ENCODE measurements at regions not wholly inside any gene's neighbourhood (a gene's known extent, or its start where the extent isn't known, plus 50 kb on each side); places are given as distances from the start of the nearest gene placed in this dataset.

DNA sequence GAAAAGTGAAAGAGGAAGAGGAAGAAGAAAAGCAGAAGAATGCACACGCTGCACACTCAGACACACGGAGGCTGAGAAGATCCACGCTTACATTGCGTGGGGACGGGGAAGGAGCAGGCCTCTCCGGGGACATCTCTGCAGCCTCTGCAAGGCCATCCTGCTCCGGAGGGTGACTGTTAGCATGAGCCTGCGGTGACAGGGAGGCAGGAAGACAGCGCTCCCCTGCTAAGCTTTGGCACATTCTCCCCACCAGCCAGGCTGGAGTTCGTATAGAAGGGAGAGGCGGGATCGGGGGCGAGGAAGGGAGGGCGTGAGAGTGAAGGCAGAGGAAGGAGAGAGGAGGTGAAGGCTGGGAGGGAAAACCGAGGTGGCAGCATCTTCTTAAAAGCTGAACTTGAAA, 366.0 kb upstream of the SHH start:
- peak; percentile 30 for DNase-seq (ENCODE audit: low spot score)

DNA sequence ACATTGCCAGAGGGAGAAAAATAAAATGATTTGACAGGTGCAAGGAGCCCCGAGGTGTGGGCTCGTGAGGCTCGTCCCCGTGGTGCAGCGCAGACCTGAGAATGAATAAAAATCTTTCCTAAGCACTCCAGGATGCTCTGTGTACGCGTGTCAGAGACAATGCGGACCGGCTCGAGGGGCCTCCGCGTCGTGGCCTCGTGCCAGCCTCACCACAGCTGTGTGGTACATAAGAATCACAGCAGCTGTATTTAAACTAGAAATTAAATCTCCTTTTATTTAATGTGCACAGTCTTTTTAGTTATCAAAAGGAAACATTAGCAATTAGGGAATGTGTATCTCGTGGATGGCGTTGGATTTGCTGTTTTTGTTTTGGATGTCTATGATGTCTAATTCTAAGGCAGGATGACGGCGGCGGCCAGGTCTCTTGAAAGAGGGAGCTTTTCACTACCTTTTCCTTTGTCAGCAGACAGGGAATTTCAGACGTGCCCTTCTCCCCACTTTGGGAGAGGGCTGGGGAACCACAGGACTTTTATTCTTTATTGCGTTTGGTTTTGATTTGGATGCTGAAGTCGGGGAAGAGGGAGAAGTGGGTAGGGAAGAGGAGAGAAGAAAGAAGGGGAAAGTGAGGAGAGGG, 365.3 kb upstream of the SHH start:
- DNase-seq (ENCODE audit: low spot score), result no peak

DNA sequence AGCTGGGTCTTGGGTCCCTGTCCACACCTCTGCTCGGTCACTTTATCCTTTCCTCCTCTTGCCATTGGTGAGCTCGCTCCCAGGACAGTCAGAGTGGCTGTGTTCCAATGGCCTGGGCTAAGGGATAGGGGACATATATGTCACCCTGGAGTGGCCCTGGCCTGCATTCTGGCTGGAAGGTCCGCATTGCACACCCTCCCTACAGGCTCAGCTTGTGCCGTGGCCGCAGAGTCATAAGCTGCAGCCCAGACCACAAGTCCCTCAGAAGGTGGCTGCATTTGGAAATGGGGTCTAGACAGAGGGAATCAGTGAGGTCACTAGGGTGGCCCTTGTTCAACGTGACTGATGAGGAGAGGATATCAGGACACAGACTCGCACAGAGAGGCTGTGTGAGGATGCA, 363.8 kb upstream of the SHH start:
- DNase-seq (ENCODE audit: low spot score), result no peak

- DNase-seq (ENCODE audit: low spot score), result no peak
Measured at GRCh38 chr7:156175003-156175402, 362.7 kb upstream of the SHH start.

GRCh38 chr7:156174428-156174827, 362.2 kb upstream of the SHH start:
- no peak for DNase-seq (ENCODE audit: low spot score)

GRCh38 chr7:156173748-156174353, 361.6 kb upstream of the SHH start:
- DNase-seq (ENCODE audit: low spot score), result no peak

DNA sequence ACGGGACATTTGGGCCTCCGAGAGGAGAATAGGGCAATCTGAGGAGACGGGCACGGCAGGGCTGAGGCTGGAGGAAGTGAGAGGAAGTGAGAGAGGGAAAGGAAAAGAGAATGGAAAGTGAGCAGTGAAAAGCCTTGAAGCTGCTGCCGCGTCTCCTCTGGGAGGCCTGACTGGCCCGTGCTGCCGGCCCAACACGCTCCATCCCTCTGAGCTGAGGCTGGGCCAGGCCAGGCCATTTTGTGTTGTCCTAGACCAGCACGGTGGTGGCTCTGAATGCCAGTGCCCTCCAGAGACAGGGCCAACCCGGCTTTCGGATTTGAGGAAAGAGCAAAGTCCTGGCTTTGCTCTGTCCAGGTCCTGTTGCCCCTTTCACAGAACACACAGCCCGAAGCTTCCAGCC, 361.1 kb upstream of the SHH start:
- no peak for DNase-seq (ENCODE audit: low spot score)

DNA sequence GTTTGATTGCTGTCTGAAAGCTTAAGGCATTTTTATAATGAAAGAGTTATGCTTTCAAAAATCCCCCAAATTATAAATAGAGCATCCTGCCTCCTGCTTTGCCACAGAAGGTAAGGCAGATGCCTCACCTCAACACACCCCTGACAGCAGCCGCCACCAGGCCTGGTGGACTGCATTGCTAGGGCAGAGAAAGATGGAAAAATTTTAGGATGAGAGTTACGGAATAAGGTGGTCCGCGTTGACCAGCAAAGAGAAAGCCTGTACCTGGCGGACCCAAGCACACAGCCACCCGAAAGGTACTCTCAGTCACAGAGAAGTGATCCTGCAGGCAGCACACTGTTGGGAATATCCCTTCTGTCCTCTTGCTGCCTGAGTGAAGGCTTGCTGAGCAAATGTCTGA, 360.4 kb upstream of the SHH start:
- no peak for DNase-seq (ENCODE audit: low spot score)

DNA sequence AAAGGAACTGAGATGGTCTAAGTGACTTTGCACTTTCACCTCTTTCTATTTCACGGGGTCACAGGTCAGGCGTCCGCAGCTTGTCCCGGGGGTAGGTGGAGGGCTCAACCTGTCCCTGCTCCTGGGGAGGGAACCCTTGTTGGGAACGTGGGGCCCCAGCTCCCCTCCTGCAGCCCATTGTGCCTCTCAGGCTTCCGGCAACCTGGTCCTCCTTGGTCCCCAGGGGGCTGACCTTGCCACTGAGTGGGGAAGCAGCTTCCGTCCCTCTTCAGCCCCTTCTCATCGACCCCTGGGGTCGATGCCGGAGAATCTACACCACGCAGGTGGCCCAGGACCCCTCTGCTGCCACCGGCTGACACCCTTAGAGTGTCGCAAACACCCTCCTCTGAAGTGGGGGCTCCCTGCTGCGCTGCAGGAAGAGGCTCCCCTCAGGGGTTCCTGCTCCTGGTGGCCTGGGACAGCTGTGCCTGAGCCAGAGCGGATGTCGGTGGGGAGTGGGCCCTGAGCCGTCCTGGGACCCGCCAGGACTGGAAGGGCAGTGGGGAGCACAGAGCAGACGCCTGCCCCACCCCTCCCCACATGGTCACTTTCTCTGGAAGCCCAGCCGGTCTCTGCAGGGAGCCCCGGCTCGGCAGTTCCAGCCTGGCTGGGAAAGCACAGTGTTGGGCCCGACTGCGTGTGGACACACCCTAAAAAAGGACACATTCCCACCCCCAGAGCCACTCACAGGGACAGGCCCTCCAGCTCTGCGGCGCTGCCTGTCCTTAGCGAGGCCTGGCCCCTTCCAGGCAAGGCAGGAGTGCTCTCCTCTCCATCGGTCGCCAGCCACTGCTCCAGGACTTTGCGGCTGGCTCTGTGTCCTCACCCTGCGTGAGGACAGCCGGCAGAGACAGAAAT, 357.5 kb upstream of the SHH start:
- no peak for DNase-seq (ENCODE audit: low spot score)

DNA sequence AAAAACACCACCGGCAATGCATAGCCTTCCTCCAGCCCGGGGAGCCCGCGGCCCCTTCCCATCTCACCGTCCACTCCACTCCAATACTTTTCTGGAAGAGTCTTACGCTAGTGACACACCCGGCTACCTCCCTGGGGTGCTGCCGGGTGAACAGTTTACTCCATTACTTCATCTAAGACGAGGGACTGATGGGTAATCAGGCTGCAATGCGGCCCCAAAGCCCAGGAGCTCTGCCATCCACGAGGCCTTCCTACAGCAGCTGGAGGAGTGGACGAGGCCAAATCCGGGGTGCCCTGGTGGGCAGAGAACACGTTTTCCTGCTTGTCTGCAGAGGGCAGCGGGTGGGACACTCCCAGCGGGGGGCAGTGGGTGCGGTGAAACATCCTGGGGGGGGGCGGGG, 356.2 kb upstream of the SHH start:
- no peak for DNase-seq (ENCODE audit: low spot score)

- no peak for DNase-seq (ENCODE audit: low spot score)
Measured at GRCh38 chr7:156167987-156168386, 355.7 kb upstream of the SHH start.

DNA sequence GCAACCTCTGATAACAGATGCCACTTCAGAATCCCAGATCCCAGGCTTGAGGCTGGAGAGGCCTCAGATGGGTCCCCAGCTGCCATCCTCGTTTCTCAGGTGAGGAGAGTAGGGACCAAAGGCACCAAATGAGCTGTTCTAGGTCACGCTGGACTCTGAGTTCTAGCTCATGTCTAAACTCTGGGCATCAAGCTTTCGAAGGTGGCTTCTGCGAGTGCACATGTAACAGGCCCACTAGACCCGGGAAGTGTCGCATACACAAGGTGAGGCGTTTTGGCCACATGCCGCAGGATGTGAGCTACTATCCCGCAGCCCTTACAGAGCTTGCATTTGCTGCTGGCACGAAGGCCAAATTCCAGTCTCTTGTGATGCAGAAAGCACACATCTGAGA, 355.1 kb upstream of the SHH start:
- no peak for DNase-seq (ENCODE audit: low spot score)

GRCh38 chr7:156166692-156167416, 354.6 kb upstream of the SHH start:
- DNase-seq (ENCODE audit: low spot score), result no peak

GRCh38 chr7:156163747-156164146, 351.5 kb upstream of the SHH start:
- DNase-seq (ENCODE audit: low spot score), result no peak

DNA sequence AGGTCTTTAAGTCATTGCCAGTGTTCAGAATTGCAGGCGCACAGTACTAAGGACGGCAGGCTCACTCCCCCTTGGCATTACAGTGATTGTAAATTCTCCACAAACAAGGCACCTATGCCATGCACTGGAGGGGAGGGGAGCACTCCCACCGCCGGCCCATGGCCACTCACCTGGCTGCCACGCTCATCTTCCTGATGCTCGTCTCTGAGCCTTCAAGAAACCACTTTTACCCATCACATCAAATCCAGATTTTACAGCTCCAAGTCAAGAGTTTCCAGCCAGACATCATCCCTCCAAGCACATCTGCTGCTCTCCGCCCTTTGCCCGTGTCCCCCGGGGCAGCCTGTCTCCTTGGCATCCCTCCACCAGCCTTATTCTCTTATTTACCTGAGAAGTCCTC, 350.2 kb upstream of the SHH start:
- no peak for DNase-seq (ENCODE audit: low spot score)

DNA sequence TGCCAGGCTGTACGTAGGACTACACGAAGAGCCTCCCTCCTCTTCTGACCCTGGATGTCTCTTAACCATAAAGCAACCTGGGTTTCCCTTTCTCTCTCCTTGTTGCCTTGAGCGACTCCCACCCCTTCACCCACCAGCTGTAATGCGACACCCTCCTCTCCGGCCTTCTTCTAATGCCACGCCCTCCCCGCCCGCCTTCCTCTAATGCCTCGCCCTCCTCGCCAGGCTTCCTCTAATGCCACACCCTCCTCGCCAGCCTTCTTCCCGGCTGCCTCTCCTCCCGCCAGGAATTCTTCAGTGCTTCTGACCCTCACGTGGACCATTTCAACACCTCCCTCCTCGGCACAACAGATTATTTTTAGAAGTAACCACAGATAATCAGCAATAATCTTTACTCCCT, 348.5 kb upstream of the SHH start:
- no peak for DNase-seq (ENCODE audit: low spot score)

GRCh38 chr7:156158693-156159092, 346.4 kb upstream of the SHH start:
- no peak for DNase-seq (ENCODE audit: low spot score)

- DNase-seq (ENCODE audit: low spot score), result no peak
Measured at GRCh38 chr7:156158213-156158612, 345.9 kb upstream of the SHH start.

GRCh38 chr7:156157409-156158012, 345.2 kb upstream of the SHH start:
- no peak for DNase-seq (ENCODE audit: low spot score)

DNA sequence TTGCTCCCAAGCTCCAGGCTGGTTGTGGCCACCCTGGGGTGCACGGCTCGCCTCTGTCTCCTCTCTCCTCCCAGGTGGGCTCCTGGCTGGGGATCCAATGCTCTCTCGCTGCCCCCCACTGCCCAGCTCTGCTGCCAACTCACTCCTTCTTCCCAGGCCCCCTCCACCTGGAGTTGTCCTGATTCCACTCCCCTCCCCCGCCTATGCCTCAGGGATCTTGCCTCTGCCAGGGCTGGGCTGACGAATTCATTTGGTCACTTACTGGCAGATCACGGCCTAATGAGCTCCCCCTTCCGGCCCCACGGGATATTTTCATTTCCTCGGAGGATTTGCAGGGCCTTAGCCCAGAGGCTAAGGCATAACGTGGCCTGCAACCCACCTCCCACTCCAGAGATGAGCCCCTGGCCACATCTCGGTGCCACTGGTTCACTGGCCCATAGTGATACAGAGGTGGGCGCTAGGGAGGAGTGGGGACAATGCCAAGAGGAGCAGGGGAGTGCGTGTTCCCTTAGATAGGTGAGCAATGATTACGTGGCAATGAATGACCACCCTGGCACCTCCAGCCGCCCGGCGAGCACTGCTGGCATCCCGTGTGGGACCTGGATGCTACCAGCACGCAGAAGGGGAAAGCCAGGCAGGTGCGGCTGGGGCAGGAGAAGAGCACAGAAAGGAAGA, 344.6 kb upstream of the SHH start:
- peak; percentile 20 for DNase-seq (ENCODE audit: low spot score)

DNA sequence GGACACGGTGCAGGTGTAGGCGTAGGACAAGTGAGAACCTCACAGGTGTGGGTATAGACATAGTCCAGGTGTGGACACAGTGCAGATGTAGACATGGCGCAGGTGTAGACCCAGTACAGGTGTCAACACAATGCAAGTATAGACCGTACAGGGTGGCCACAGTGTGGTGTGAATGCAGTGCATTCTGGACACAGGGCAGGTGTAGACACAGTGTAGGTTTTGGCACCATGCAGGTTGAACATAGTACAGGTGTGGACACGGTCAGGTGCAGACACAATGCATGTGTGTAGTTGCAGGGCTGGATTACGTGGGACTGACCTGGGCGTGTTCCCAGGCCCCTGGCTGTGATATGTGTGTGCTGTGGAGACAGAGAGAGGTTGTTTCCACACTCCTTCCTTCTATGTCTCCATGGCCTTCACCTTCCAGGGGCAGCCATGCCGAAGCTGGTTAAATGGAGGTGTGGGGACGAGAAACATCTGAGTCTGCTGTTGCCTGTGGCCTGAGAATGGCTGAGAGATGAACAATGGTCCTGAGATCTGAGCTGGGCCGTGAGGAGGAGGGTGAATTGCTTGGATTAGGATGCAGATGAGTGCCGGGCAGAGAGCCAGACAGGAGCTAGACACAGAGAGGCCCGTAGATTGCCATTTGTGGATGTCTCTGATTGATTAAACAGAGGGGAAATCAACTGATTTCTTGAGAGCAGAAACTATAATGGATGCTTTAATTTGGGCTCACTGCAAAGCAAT, 343.9 kb upstream of the SHH start:
- DNase-seq (ENCODE audit: low spot score), result no peak

Measured in globus pallidus (tissue), 1 donor.